Activated CD8-positive, alpha-beta T cell treated with anti-CD3 and anti-CD28 coated beads for 36 hours (primary cell): ENCODE measurements at regions not wholly inside any gene's neighbourhood (a gene's known extent, or its start where the extent isn't known, plus 50 kb on each side); places are given as distances from the start of the nearest gene placed in this dataset.
"Not testable (repeated sequence)": the region's sequence is repeated elsewhere in the genome, so short reads cannot be mapped to it uniquely, and the experiment has no call there.

Experiments used
- ATAC-seq: fragments of 200-7000 bp; cut with Tn5 transposase; one replicate; pipeline ENCODE4 v1.10.0; 2021; ENCODE audit warnings: mild to moderate bottlenecking, moderate library complexity
- CTCF ChIA-PET: fragments of 350-600 bp; sonication (Branson Sonifier 250); formaldehyde crosslinking; loops from one replicate; lab custom pipeline; 2021; ENCODE audit warnings: antibody characterized with exemption; lab: Charles Lee
- POLR2A ChIA-PET: fragments of 350-600 bp; sonication (Branson Sonifier 250); formaldehyde crosslinking; loops from one replicate; lab custom pipeline; 2021; ENCODE audit warnings: antibody characterized with exemption; lab: Charles Lee
- DNase-seq: peaks from one replicate; pipeline ENCODE4 v3.0.0-alpha.2; 2020
- H3K27ac Mint-ChIP-seq: one replicate; pipeline ENCODE4 v1.8.0; 2021; ENCODE audit warnings: mild to moderate bottlenecking, mixed read lengths
- H3K27me3 Mint-ChIP-seq: one replicate; pipeline ENCODE4 v1.8.0; 2021; ENCODE audit warnings: mixed read lengths
- H3K36me3 Mint-ChIP-seq: one replicate; pipeline ENCODE4 v1.8.0; 2021; ENCODE audit warnings: low read depth, mixed read lengths
- H3K4me1 Mint-ChIP-seq: one replicate; pipeline ENCODE4 v1.8.0; 2021; ENCODE audit warnings: low read depth, mixed read lengths
- H3K4me3 Mint-ChIP-seq: one replicate; pipeline ENCODE4 v1.8.0; 2021; ENCODE audit warnings: mild to moderate bottlenecking, moderate library complexity, mixed read lengths
- H3K9me3 Mint-ChIP-seq: one replicate; pipeline ENCODE4 v1.8.0; 2021; ENCODE audit warnings: mixed read lengths
- CTCF ChIP-seq: fragments of 200-600 bp; IDR thresholded peaks from one replicate; pipeline ENCODE4 v1.8.0; 2022; ENCODE audit warnings: antibody characterized with exemption, mild to moderate bottlenecking
- intact Hi-C: fragments of 100-400 bp; cut with micrococcal nuclease; formaldehyde crosslinking; loops from one replicate; pipeline ENCODE4 v1.10.0; 2022

GRCh38 chr12:46515829-46516228, 143.3 kb upstream of the SLC38A2 start:
- intact Hi-C loops, result no loop called here

GRCh38 chr12:46514886-46515285, 142.3 kb upstream of the SLC38A2 start:
- H3K27ac Mint-ChIP-seq, result no peak overlapping the region
- TF ChIP-seq CTCF, result no peak
- ATAC-seq (no peak), DNase-seq (no peak)
- ChIA-PET CTCF (interaction anchor here (0.9 to 1.0 kb wide), 2 partner anchors 11 to 41 kb away, joined by 4 read pairs; no protein-coding TSS in a partner anchor), POLR2A (interaction anchor here (0.8 to 1.4 kb wide), 4 partner anchors 9 to 246 kb away, joined by 3 to 5 read pairs (median 4); partner anchors contain the start of gene SLC38A1)
- no peaks in the 10 kb centered on the region for H3K27me3 Mint-ChIP-seq
- no peak overlapping the region for H3K4me3 Mint-ChIP-seq
- H3K9me3 Mint-ChIP-seq, result peaks cover 15% of the 10 kb centered on the region
- intact Hi-C loops, result no loop called here
- H3K4me1 Mint-ChIP-seq, result peaks cover 54% of the 10 kb centered on the region
- H3K36me3 Mint-ChIP-seq, result peaks cover 15% of the 10 kb centered on the region

More at GRCh38 chr12:46515829-46516228, 143.3 kb upstream of the SLC38A2 start:
- Mint-ChIP-seq H3K9me3 (peaks cover 6% of the 10 kb centered on the region), H3K27me3 (no peaks in the 10 kb centered on the region), H3K4me3 (no peak overlapping the region), H3K36me3 (peaks cover 12% of the 10 kb centered on the region), H3K27ac (no peak overlapping the region), H3K4me1 (peaks cover 54% of the 10 kb centered on the region)
- CTCF ChIA-PET, result interaction anchor here (1.3 to 2.0 kb wide), 2 partner anchors 146 to 392 kb away, joined by 5 read pairs; no protein-coding TSS in a partner anchor
- POLR2A ChIA-PET, result interaction anchor here (0.6 to 1.6 kb wide), 6 partner anchors 8 to 389 kb away, joined by 3 to 7 read pairs (median 3); partner anchors contain the start of gene SLC38A1
- DNase-seq, result no peak
- no peak for ATAC-seq
- no peak for TF ChIP-seq CTCF

GRCh38 chr12:46510257-46510656, 137.7 kb upstream of the SLC38A2 start:
- DNase-seq, H3K4me3 Mint-ChIP-seq, POLR2A ChIA-PET, H3K27me3 Mint-ChIP-seq, CTCF ChIA-PET, ATAC-seq, intact Hi-C loops, H3K27ac Mint-ChIP-seq: not testable (repeated sequence)
- Mint-ChIP-seq H3K9me3 (peaks cover 35% of the 10 kb centered on the region), H3K4me1 (peaks cover 32% of the 10 kb centered on the region), H3K36me3 (peaks cover 19% of the 10 kb centered on the region)

GRCh38 chr12:46509135-46509534, 136.6 kb upstream of the SLC38A2 start:
- H3K4me3 Mint-ChIP-seq, result no peak overlapping the region
- no peak for ATAC-seq
- H3K4me1 Mint-ChIP-seq, result peaks cover 23% of the 10 kb centered on the region
- no peak overlapping the region for H3K27ac Mint-ChIP-seq
- H3K9me3 Mint-ChIP-seq, result peaks cover 38% of the 10 kb centered on the region
- H3K36me3 Mint-ChIP-seq, result peaks cover 15% of the 10 kb centered on the region
- CTCF ChIA-PET, result interaction anchor here (0.9 kb wide), 1 partner anchor 512 kb away, joined by 3 read pairs; no protein-coding TSS in a partner anchor
- H3K27me3 Mint-ChIP-seq, result no peaks in the 10 kb centered on the region
- POLR2A ChIA-PET, result interaction anchor here (1.3 kb wide), 1 partner anchor 37 kb away, joined by 3 read pairs; no protein-coding TSS in a partner anchor
- DNase-seq, result no peak
- intact Hi-C loops, result no loop called here
- no peak for TF ChIP-seq CTCF

GRCh38 chr12:46508651-46509050, 136.1 kb upstream of the SLC38A2 start:
- peaks cover 39% of the 10 kb centered on the region for H3K9me3 Mint-ChIP-seq
- intact Hi-C loops, result no loop called here
- H3K4me1 Mint-ChIP-seq, result peaks cover 18% of the 10 kb centered on the region
- ATAC-seq (no peak), DNase-seq (no peak)
- peaks cover 15% of the 10 kb centered on the region for H3K36me3 Mint-ChIP-seq
- POLR2A ChIA-PET, result interaction anchor here (1.3 kb wide), 1 partner anchor 38 kb away, joined by 3 read pairs; no protein-coding TSS in a partner anchor
- H3K27me3 Mint-ChIP-seq, result no peaks in the 10 kb centered on the region
- no peak overlapping the region for H3K4me3 Mint-ChIP-seq
- no peak overlapping the region for H3K27ac Mint-ChIP-seq
- CTCF ChIA-PET, result interaction anchor here (0.9 kb wide), 1 partner anchor 512 kb away, joined by 3 read pairs; no protein-coding TSS in a partner anchor
- TF ChIP-seq CTCF, result no peak
